Loucy (cell line): ENCODE measurements at regions not wholly inside any gene's neighbourhood (a gene's known extent, or its start where the extent isn't known, plus 50 kb on each side); places are given as distances from the start of the nearest gene placed in this dataset.

Experiments
- EZH2phosphoT487 ChIP-seq: fragments of 200-600 bp; IDR thresholded peaks from 2 replicates; pipeline ENCODE4 v1.6.1; 2018; ENCODE audit warnings: antibody characterized with exemption, mild to moderate bottlenecking, moderate library complexity, borderline replicate concordance
- TF ChIP-seq, protein P1 (sequence below): fragments of 200-600 bp; sonication (generic); conservative IDR thresholded peaks from 2 replicates; pipeline ENCODE4 v1.5.1; 2014; ENCODE audit warnings: mild to moderate bottlenecking, antibody characterized with exemption, low read length

DNA sequence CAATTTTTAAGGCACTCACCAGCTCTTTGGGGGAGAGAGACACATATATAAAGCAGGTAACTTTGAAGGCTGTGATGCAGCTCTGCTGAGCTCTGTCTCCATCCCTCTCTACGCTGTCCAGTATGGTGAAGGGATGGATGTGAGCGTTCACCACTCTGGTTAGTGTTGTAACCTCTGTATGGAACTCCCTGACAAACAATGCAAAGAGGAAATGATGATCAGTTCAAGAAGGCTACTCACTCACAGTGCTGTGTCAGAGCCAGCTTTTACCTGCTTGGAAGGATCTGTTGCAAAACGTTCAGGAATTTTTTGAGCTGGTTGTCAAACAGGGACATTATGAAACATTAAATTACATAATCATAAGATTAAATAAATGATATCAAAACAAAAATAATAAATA, 90.8 kb upstream of the SLC10A2 start:
- TF ChIP-seq, protein P1, sequence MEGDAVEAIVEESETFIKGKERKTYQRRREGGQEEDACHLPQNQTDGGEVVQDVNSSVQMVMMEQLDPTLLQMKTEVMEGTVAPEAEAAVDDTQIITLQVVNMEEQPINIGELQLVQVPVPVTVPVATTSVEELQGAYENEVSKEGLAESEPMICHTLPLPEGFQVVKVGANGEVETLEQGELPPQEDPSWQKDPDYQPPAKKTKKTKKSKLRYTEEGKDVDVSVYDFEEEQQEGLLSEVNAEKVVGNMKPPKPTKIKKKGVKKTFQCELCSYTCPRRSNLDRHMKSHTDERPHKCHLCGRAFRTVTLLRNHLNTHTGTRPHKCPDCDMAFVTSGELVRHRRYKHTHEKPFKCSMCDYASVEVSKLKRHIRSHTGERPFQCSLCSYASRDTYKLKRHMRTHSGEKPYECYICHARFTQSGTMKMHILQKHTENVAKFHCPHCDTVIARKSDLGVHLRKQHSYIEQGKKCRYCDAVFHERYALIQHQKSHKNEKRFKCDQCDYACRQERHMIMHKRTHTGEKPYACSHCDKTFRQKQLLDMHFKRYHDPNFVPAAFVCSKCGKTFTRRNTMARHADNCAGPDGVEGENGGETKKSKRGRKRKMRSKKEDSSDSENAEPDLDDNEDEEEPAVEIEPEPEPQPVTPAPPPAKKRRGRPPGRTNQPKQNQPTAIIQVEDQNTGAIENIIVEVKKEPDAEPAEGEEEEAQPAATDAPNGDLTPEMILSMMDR, result no peak
- no peak for TF ChIP-seq EZH2phosphoT487
